ENCODE measurements at regions not wholly inside any gene's neighbourhood (a gene's known extent, or its start where the extent isn't known, plus 50 kb on each side); places are given as distances from the start of the nearest gene placed in this dataset.
A peak's percentile ranks its signal among the peaks of the same experiment; 100 is the strongest.

DNA sequence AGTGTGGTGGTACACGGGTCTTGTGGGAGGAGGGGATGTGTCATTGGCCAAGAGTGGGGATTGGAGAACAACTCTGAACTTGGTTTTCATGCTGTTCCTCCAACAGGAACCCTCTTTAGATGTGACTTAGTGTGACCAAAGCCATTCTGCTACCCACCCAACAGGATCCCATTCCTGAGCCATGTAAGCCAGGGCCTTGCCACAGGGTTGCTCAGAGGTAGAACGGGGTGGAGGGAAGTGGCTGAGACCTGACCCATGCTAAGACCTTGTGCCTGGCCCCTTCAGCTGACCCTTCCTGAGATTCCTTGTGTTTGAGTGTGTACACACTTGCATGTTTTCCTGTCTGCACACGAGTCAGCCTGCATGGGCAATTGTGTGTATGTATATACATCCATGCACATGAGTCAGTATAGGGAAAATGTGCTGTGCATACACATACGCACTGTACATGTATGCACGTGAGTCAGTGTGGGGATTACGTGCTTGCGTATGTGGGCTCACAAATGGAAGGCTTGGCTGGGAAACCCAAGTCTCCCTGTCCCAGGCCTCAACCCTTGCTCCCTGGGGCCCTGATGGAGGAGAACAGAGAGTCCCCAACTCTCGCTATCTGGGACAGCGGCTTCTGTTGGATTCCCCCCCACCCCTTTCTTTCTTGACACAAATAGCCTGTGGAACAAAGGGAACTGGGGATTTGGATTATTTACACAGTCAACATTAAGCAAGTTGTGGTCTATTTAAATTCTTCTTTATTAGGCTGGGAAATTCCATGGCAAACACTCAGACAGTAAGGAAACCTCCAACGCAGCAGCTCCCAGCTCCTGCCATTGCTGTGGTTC is 339.8 kb downstream of the DYSF start:
- no peak for TF ChIP-seq ZFX (IDR thresholded peaks at IDR 0.05; ENCODE audit: borderline replicate concordance)
- TF ChIP-seq, protein P1, sequence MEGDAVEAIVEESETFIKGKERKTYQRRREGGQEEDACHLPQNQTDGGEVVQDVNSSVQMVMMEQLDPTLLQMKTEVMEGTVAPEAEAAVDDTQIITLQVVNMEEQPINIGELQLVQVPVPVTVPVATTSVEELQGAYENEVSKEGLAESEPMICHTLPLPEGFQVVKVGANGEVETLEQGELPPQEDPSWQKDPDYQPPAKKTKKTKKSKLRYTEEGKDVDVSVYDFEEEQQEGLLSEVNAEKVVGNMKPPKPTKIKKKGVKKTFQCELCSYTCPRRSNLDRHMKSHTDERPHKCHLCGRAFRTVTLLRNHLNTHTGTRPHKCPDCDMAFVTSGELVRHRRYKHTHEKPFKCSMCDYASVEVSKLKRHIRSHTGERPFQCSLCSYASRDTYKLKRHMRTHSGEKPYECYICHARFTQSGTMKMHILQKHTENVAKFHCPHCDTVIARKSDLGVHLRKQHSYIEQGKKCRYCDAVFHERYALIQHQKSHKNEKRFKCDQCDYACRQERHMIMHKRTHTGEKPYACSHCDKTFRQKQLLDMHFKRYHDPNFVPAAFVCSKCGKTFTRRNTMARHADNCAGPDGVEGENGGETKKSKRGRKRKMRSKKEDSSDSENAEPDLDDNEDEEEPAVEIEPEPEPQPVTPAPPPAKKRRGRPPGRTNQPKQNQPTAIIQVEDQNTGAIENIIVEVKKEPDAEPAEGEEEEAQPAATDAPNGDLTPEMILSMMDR (IDR thresholded peaks at IDR 0.05): no peak
- H3K27ac ChIP-seq: no peak overlapping the region

GRCh38 chr2:71791501-71792135 is 338.3 kb downstream of the DYSF start:
- TF ChIP-seq, protein P1 (IDR thresholded peaks at IDR 0.05): no peak
- TF ChIP-seq ZFX (IDR thresholded peaks at IDR 0.05; ENCODE audit: borderline replicate concordance): no peak
- H3K27ac ChIP-seq: no peak overlapping the region

DNA sequence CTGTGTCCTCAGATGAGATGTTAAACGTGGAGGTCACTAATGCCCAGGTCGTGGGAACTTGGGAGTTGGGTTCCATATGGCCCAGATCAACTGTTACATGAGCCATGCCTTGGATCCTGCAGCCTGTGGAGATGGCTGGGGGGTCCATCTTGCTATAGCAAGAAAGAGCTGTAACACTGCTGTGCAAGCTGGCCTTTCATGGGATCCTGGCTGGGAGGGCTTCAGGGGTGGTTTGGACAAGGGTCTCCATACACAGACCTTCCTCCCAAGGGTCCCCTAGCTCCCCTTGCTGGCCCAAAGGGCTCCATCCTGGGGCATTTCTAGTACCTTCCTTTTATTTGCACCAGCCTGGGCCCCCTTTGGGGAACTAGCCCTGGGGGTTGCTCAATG is 337.7 kb downstream of the DYSF start:
- TF ChIP-seq ZFX (IDR thresholded peaks at IDR 0.05; ENCODE audit: borderline replicate concordance): no peak
- TF ChIP-seq, protein P1 (IDR thresholded peaks at IDR 0.05): no peak
- H3K27ac ChIP-seq: no peak overlapping the region

DNA sequence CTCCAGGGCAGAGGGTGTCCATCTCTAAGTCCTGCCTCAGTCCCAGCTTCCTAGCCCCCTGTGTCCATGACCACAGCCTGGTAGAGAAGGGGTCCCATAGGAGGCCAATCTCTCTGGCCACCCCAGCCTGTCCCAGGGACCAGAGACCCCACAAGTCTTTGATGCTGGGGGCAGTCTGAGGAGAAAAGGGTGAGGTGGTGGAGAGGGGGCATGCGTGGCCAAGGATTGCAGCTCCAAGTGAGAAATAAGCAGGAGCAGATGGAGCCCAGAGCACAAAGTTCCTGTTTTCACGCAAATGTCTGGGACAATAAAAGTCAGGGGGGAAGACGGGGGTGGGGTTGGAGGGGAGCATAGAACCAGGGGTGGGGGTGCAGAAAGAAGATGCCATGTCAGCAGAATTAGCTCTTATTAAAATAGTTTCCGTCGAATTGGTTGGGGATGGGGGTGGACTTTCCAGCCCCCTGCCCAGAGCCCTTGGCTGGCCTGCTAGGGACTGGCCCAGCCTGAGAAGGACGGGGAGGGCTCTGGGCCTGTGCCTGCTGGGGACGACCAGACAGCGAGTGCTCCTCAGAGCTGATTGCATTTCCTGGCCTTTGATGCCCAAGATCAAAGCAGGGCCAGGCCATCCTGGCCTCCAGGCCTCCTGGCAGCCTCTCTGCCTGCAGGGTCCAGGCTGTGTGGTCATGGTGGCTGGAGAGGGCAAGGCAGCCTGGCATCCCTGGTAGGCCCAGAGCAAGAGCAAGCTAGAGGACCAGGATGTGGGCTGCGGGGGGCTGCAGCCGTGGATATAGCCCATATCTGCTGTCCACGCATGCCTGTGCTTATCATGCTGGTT is 337.1 kb downstream of the DYSF start:
- H3K27ac ChIP-seq: no peak overlapping the region
- TF ChIP-seq, protein P1 (IDR thresholded peaks at IDR 0.05): no peak; the same call in 1 of the 2 replicates
- no peak for TF ChIP-seq ZFX (IDR thresholded peaks at IDR 0.05; ENCODE audit: borderline replicate concordance)

GRCh38 chr2:71789556-71790204 is 336.3 kb downstream of the DYSF start:
- TF ChIP-seq, protein P1 (IDR thresholded peaks at IDR 0.05): peak; percentile 44
- TF ChIP-seq ZFX (IDR thresholded peaks at IDR 0.05; ENCODE audit: borderline replicate concordance): no peak
- H3K27ac ChIP-seq: no peak overlapping the region

- no peak for TF ChIP-seq ZFX (IDR thresholded peaks at IDR 0.05; ENCODE audit: borderline replicate concordance)
- TF ChIP-seq, protein P1 (IDR thresholded peaks at IDR 0.05): no peak
Measured at GRCh38 chr2:71788601-71789240, 335.4 kb downstream of the DYSF start.

More at GRCh38 chr2:71788601-71789240, 335.4 kb downstream of the DYSF start:
- H3K27ac ChIP-seq: no peak overlapping the region
